Vagina (tissue), 2 donors: ENCODE measurements at regions not wholly inside any gene's neighbourhood (a gene's known extent, or its start where the extent isn't known, plus 50 kb on each side); places are given as distances from the start of the nearest gene placed in this dataset.

Experiments used
- POLR2A ChIP-seq, 2 donors: fragments of 450-650 bp; IDR thresholded peaks; one replicate each; pipeline ENCODE4 v1.6.1; 2017; ENCODE audit warnings: antibody characterized with exemption in 2 of 2, mild to moderate bottlenecking in 2 of 2, moderate library complexity in 2 of 2
- POLR2AphosphoS5 ChIP-seq, 2 donors: sonication (generic); formaldehyde crosslinking; IDR thresholded peaks; one replicate each; pipeline ENCODE4 v1.9.0; 2017; ENCODE audit warnings: antibody characterized with exemption in 2 of 2, mild to moderate bottlenecking in 2 of 2, low read depth in 1 of 2; ENCODE audit not compliant: insufficient read depth in 1 of 2
- TF ChIP-seq, protein P1 (sequence below), 3 experiments: fragments of 450-650 bp in 2 of 3; fragments of 200-600 bp in 1 of 3; sonication (generic) in 1 of 3; IDR thresholded peaks; one replicate each; pipeline ENCODE4 v1.5.1; 2017 to 2019; ENCODE audit warnings: antibody characterized with exemption in 3 of 3, mild to moderate bottlenecking in 2 of 3, moderate library complexity in 2 of 3

GRCh38 chr5:7080501-7080900 is 315.4 kb upstream of the ADCY2 start:
- TF ChIP-seq, protein P1, sequence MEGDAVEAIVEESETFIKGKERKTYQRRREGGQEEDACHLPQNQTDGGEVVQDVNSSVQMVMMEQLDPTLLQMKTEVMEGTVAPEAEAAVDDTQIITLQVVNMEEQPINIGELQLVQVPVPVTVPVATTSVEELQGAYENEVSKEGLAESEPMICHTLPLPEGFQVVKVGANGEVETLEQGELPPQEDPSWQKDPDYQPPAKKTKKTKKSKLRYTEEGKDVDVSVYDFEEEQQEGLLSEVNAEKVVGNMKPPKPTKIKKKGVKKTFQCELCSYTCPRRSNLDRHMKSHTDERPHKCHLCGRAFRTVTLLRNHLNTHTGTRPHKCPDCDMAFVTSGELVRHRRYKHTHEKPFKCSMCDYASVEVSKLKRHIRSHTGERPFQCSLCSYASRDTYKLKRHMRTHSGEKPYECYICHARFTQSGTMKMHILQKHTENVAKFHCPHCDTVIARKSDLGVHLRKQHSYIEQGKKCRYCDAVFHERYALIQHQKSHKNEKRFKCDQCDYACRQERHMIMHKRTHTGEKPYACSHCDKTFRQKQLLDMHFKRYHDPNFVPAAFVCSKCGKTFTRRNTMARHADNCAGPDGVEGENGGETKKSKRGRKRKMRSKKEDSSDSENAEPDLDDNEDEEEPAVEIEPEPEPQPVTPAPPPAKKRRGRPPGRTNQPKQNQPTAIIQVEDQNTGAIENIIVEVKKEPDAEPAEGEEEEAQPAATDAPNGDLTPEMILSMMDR (IDR thresholded peaks at IDR 0.05): no peak
- TF ChIP-seq POLR2A (IDR thresholded peaks at IDR 0.05) (no peak), POLR2AphosphoS5 (IDR thresholded peaks at IDR 0.05; ENCODE audit: insufficient read depth in 1 of 2, low read depth in 1 of 2) (no peak)
